H9 (cell line): ENCODE measurements at regions not wholly inside any gene's neighbourhood (a gene's known extent, or its start where the extent isn't known, plus 50 kb on each side); places are given as distances from the start of the nearest gene placed in this dataset.

Source experiments
- DNase-seq: peaks from one replicate; pipeline ENCODE4 v3.0.0-alpha.2; 2017
- H2AFZ ChIP-seq: one replicate; pipeline ENCODE4 v1.6.1; 2013; ENCODE audit warnings: mild to moderate bottlenecking, low read length, control low read depth, moderate library complexity
- H2AK5ac ChIP-seq: 2 replicates; pipeline ENCODE4 v1.6.1; 2013; ENCODE audit warnings: low read length, control low read depth, mixed read lengths; ENCODE audit not compliant: insufficient read length
- H2BK120ac ChIP-seq: one replicate; pipeline ENCODE4 v1.6.1; 2013; ENCODE audit warnings: low read depth, mild to moderate bottlenecking, low read length, control low read depth, inconsistent platforms; ENCODE audit not compliant: poor library complexity, severe bottlenecking
- H2BK12ac ChIP-seq: 2 replicates; pipeline ENCODE4 v1.6.1; 2013; ENCODE audit warnings: low read length, control low read depth, mixed read lengths, low read depth; ENCODE audit not compliant: insufficient read length
- H2BK15ac ChIP-seq: 2 replicates; pipeline ENCODE4 v1.6.1; 2013; ENCODE audit warnings: low read depth, low read length, control low read depth
- H2BK20ac ChIP-seq: one replicate; pipeline ENCODE4 v1.6.1; 2013; ENCODE audit warnings: low read depth, mild to moderate bottlenecking, low read length, control low read depth, inconsistent platforms; ENCODE audit not compliant: poor library complexity, severe bottlenecking
- H2BK5ac ChIP-seq: 2 replicates; pipeline ENCODE4 v1.6.1; 2013; ENCODE audit warnings: low read length, control low read depth, mixed read lengths; ENCODE audit not compliant: insufficient read length
- H3K14ac ChIP-seq: 2 replicates; pipeline ENCODE4 v1.6.1; 2013; ENCODE audit warnings: low read length, control low read depth; ENCODE audit not compliant: insufficient read depth
- H3K18ac ChIP-seq: 2 replicates; pipeline ENCODE4 v1.6.1; 2013; ENCODE audit warnings: low read depth, mild to moderate bottlenecking, mixed read lengths, low read length, control low read depth; ENCODE audit not compliant: insufficient read length
- H3K23ac ChIP-seq: 2 replicates; pipeline ENCODE4 v1.6.1; 2013; ENCODE audit warnings: low read length, control low read depth, mixed read lengths, low read depth; ENCODE audit not compliant: insufficient read length
- H3K23me2 ChIP-seq: 2 replicates; pipeline ENCODE4 v1.6.1; 2013; ENCODE audit warnings: low read depth, mild to moderate bottlenecking, mixed read lengths, low read length, control low read depth; ENCODE audit not compliant: insufficient read length, poor library complexity, severe bottlenecking
- H3K27ac ChIP-seq: 2 replicates; pipeline ENCODE4 v1.5.1; 2013; ENCODE audit warnings: low read length, control low read depth, mixed read lengths, low read depth; ENCODE audit not compliant: insufficient read length
- H3K27me3 ChIP-seq: 2 replicates; pipeline ENCODE4 v1.6.1; 2013; ENCODE audit warnings: low read length, control low read depth, inconsistent platforms; ENCODE audit not compliant: insufficient read depth
- H3K4ac ChIP-seq: 2 replicates; pipeline ENCODE4 v1.6.1; 2013; ENCODE audit warnings: low read depth, mild to moderate bottlenecking, control low read depth, inconsistent platforms, low read length, moderate library complexity
- H3K4me1 ChIP-seq: 2 replicates; pipeline ENCODE4 v1.6.1; 2013; ENCODE audit warnings: low read length, control low read depth, inconsistent platforms; ENCODE audit not compliant: insufficient read depth
- H3K4me2 ChIP-seq: 2 replicates; pipeline ENCODE4 v1.6.1; 2013; ENCODE audit warnings: low read length, control low read depth, mixed read lengths; ENCODE audit not compliant: insufficient read length, insufficient read depth
- H3K56ac ChIP-seq: 2 replicates; pipeline ENCODE4 v1.6.1; 2013; ENCODE audit warnings: low read depth, mild to moderate bottlenecking, mixed read lengths, low read length, control low read depth; ENCODE audit not compliant: insufficient read length
- H3K79me1 ChIP-seq: 2 replicates; pipeline ENCODE4 v1.6.1; 2013; ENCODE audit warnings: low read depth, mild to moderate bottlenecking, moderate library complexity, low read length, control low read depth, inconsistent platforms; ENCODE audit not compliant: insufficient read depth, poor library complexity, severe bottlenecking
- H3K79me2 ChIP-seq: 2 replicates; pipeline ENCODE4 v1.6.1; 2013; ENCODE audit warnings: low read length, control low read depth, inconsistent platforms; ENCODE audit not compliant: insufficient read depth
- H3K9ac ChIP-seq: 2 replicates; pipeline ENCODE4 v1.6.1; 2013; ENCODE audit warnings: low read length, control low read depth, mixed read lengths; ENCODE audit not compliant: insufficient read length; ENCODE audit errors: extremely low read depth
- H3K9me3 ChIP-seq: one replicate; pipeline ENCODE4 v1.6.1; 2013; ENCODE audit warnings: low read depth, low read length, inconsistent platforms; ENCODE audit not compliant: control insufficient read depth
- H3T11ph ChIP-seq: one replicate; pipeline ENCODE4 v1.6.1; 2013; ENCODE audit warnings: mild to moderate bottlenecking, low read length, control low read depth, inconsistent platforms
- H4K20me1 ChIP-seq: one replicate; pipeline ENCODE4 v1.6.1; 2013; ENCODE audit not compliant: control insufficient read depth, insufficient read length, insufficient read depth
- H4K5ac ChIP-seq: 2 replicates; pipeline ENCODE4 v1.6.1; 2013; ENCODE audit warnings: low read depth, mild to moderate bottlenecking, mixed read lengths, low read length, control low read depth; ENCODE audit not compliant: insufficient read length
- H4K8ac ChIP-seq: replicated peaks from 2 replicates; pipeline ENCODE4 v1.6.1; 2013; ENCODE audit warnings: low read length, control low read depth, mixed read lengths, low read depth; ENCODE audit not compliant: insufficient read length
- H4K91ac ChIP-seq: 2 replicates; pipeline ENCODE4 v1.6.1; 2013; ENCODE audit warnings: low read depth, mild to moderate bottlenecking, moderate library complexity, mixed read lengths, low read length, control low read depth; ENCODE audit not compliant: insufficient read length
- H3K27ac Mint-ChIP-seq, 3 experiments: 2 replicates in 2 of 3; 3 replicates in 1 of 3; pipeline ENCODE4 v1.8.0; 2020 to 2021; ENCODE audit warnings: mixed read lengths in 3 of 3, mild to moderate bottlenecking in 1 of 3, moderate library complexity in 1 of 3
- H3K27me3 Mint-ChIP-seq: 2 replicates; pipeline ENCODE4 v1.8.0; 2021; ENCODE audit warnings: low read depth, mild to moderate bottlenecking, moderate library complexity, mixed read lengths
- H3K36me3 Mint-ChIP-seq, 3 experiments: 2 replicates in 2 of 3; 3 replicates in 1 of 3; pipeline ENCODE4 v1.8.0; 2020 to 2021; ENCODE audit warnings: low read depth in 3 of 3, mixed read lengths in 3 of 3; ENCODE audit not compliant: insufficient read depth in 1 of 3
- H3K4me1 Mint-ChIP-seq, 2 experiments: 2 replicates each; pipeline ENCODE4 v1.8.0; 2020; ENCODE audit warnings: mixed read lengths in 2 of 2
- H3K4me3 Mint-ChIP-seq, 2 experiments: 2 replicates in 1 of 2; 3 replicates in 1 of 2; pipeline ENCODE4 v1.8.0; 2020 to 2021; ENCODE audit warnings: mild to moderate bottlenecking in 2 of 2, mixed read lengths in 2 of 2, moderate library complexity in 1 of 2
- H3K9me3 Mint-ChIP-seq, 2 experiments: 2 replicates in 1 of 2; 3 replicates in 1 of 2; pipeline ENCODE4 v1.8.0; 2020; ENCODE audit warnings: mild to moderate bottlenecking in 2 of 2, mixed read lengths in 2 of 2, moderate library complexity in 1 of 2
- WGBS: extraction: QIAGEN DNeasy Blood & Tissue Kit; methylation state at CpG from one replicate; pipeline ENCODE4 v1.1.7; 2013; ENCODE audit warnings: missing lambda C conversion rate, low lambda C conversion rate, mixed read lengths; ENCODE audit not compliant: insufficient read length; ENCODE audit errors: extremely low coverage; 5-methylcytosine and 5-hydroxymethylcytosine counted together
- TF ChIP-seq, protein P1 (sequence below): fragments of 200-600 bp; sonication (generic); conservative IDR thresholded peaks from 3 replicates; pipeline ENCODE4 v1.8.0; 2021; ENCODE audit warnings: antibody characterized with exemption, mild to moderate bottlenecking

GRCh38 chr12:114918535-114919233, 234.7 kb upstream of the TBX3 start:
- Mint-ChIP-seq H3K4me1 (peaks cover 4 to 9% of the 10 kb centered on the region in 2 experiments; a peak in 3 of 4 replicates), H3K27me3 (peaks cover 3% of the 10 kb centered on the region), H3K36me3 (no peaks in the 10 kb centered on the region; a peak in 1 of 7 replicates), H3K27ac (no peak overlapping the region), H3K4me3 (no peak overlapping the region), H3K9me3 (peaks cover 0 to 3% of the 10 kb centered on the region in 2 experiments; a peak in 2 of 5 replicates)
- Histone ChIP-seq H3K4me1 (no peaks in the 10 kb centered on the region), H2AK5ac (no peak overlapping the region), H2BK20ac (no peak overlapping the region), H3K79me2 (no peaks in the 10 kb centered on the region), H3K23ac (no peak overlapping the region), H3K79me1 (no peaks in the 10 kb centered on the region), H3T11ph (no peak overlapping the region), H3K4ac (no peak overlapping the region), H4K5ac (no peak overlapping the region), H3K23me2 (no peaks in the 10 kb centered on the region), H4K20me1 (no peaks in the 10 kb centered on the region), H3K9me3 (no peaks in the 10 kb centered on the region), H3K14ac (no peak overlapping the region), H3K27ac (no peak overlapping the region), H3K18ac (no peak overlapping the region), H2BK15ac (no peak overlapping the region), H3K9ac (no peak overlapping the region), H3K27me3 (no peaks in the 10 kb centered on the region), H2BK12ac (no peak overlapping the region), H3K56ac (no peak overlapping the region), H3K4me2 (no peak overlapping the region), H2AFZ (no peak overlapping the region), H2BK5ac (no peak overlapping the region), H2BK120ac (no peak overlapping the region), H4K8ac (no peak overlapping the region), H4K91ac (no peak overlapping the region)
- WGBS: no CpG with 5 or more reads among the region's 3 CpGs
- TF ChIP-seq, protein P1, sequence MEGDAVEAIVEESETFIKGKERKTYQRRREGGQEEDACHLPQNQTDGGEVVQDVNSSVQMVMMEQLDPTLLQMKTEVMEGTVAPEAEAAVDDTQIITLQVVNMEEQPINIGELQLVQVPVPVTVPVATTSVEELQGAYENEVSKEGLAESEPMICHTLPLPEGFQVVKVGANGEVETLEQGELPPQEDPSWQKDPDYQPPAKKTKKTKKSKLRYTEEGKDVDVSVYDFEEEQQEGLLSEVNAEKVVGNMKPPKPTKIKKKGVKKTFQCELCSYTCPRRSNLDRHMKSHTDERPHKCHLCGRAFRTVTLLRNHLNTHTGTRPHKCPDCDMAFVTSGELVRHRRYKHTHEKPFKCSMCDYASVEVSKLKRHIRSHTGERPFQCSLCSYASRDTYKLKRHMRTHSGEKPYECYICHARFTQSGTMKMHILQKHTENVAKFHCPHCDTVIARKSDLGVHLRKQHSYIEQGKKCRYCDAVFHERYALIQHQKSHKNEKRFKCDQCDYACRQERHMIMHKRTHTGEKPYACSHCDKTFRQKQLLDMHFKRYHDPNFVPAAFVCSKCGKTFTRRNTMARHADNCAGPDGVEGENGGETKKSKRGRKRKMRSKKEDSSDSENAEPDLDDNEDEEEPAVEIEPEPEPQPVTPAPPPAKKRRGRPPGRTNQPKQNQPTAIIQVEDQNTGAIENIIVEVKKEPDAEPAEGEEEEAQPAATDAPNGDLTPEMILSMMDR: no peak
- no peak for DNase-seq
